Activated naive CD8-positive, alpha-beta T cell treated with anti-CD3 and anti-CD28 coated beads, Interleukin-2, amount 50 U/mL, for 16 hours (primary cell): ENCODE measurements at regions not wholly inside any gene's neighbourhood (a gene's known extent, or its start where the extent isn't known, plus 50 kb on each side); places are given as distances from the start of the nearest gene placed in this dataset.

Experiments used
- DNase-seq: peaks from one replicate; pipeline ENCODE4 v3.0.0-alpha.2; 2020; ENCODE audit warnings: low read depth, low spot score

GRCh38 chr12:111196532-111196931 is 172.4 kb downstream of the PHETA1 start:
- DNase-seq: no peak

GRCh38 chr12:111195316-111195715 is 173.6 kb downstream of the PHETA1 start:
- DNase-seq: no peak

GRCh38 chr12:111194703-111195051 is 174.2 kb downstream of the PHETA1 start:
- no peak for DNase-seq

- no peak for DNase-seq
These were observed 174.8 kb downstream of the PHETA1 start for GRCh38 chr12:111193977-111194702.

- DNase-seq: no peak
These were observed 175.4 kb downstream of the PHETA1 start for GRCh38 chr12:111193496-111193895.

GRCh38 chr12:111193067-111193466 is 175.8 kb downstream of the PHETA1 start:
- DNase-seq: no peak

- no peak for DNase-seq
These were observed 176.2 kb downstream of the PHETA1 start for GRCh38 chr12:111192647-111193046.

GRCh38 chr12:111190741-111191526 is 178.0 kb downstream of the PHETA1 start:
- no peak for DNase-seq

- no peak for DNase-seq
These were observed 179.1 kb downstream of the PHETA1 start for GRCh38 chr12:111189792-111190191.

- DNase-seq: no peak
These were observed 180.5 kb downstream of the PHETA1 start for GRCh38 chr12:111188436-111188835.

GRCh38 chr12:111186347-111186746 is 182.5 kb downstream of the PHETA1 start:
- DNase-seq: no peak

- no peak for DNase-seq
These were observed 183.0 kb downstream of the PHETA1 start for GRCh38 chr12:111185889-111186227.

GRCh38 chr12:111185206-111185888 is 183.5 kb downstream of the PHETA1 start:
- DNase-seq: no peak

GRCh38 chr12:111184161-111184560 is 184.7 kb downstream of the PHETA1 start:
- no peak for DNase-seq

- no peak for DNase-seq
These were observed 185.8 kb downstream of the PHETA1 start for GRCh38 chr12:111183094-111183493.

- no peak for DNase-seq
These were observed 186.5 kb downstream of the PHETA1 start for GRCh38 chr12:111182382-111182781.

GRCh38 chr12:111181143-111181726 is 187.7 kb downstream of the PHETA1 start:
- DNase-seq: no peak

GRCh38 chr12:111180426-111181142 is 188.3 kb downstream of the PHETA1 start:
- no peak for DNase-seq

- no peak for DNase-seq
These were observed 190.5 kb downstream of the PHETA1 start for GRCh38 chr12:111178181-111179081.

- no peak for DNase-seq
These were observed 193.3 kb downstream of the PHETA1 start for GRCh38 chr12:111175396-111176094.
